ENCODE measurements at regions not wholly inside any gene's neighbourhood (a gene's known extent, or its start where the extent isn't known, plus 50 kb on each side); places are given as distances from the start of the nearest gene placed in this dataset.

DNA sequence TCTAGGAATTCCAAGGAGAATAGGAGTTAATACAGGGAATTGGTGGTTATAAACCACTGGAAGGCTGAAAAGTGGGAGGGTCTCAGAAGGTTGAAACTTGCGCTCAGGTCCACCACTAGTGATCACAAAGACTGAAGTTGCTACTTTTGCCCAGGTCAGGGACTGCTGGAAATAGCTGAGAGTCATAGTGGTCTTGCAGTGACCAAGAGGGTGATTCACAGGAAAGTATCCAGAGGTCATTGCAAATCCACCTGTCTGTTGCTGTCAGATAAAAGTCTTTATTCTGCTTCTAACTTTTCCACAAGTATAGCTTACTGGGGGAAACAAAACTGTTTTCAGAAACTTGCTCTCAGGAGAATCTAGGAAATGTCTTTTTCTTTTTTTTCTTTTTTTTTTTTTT is 211.5 kb upstream of the PRSS1 start:
- no peak for TF ChIP-seq POLR2AphosphoS5 (IDR thresholded peaks at IDR 0.05)
- TF ChIP-seq, protein P1, sequence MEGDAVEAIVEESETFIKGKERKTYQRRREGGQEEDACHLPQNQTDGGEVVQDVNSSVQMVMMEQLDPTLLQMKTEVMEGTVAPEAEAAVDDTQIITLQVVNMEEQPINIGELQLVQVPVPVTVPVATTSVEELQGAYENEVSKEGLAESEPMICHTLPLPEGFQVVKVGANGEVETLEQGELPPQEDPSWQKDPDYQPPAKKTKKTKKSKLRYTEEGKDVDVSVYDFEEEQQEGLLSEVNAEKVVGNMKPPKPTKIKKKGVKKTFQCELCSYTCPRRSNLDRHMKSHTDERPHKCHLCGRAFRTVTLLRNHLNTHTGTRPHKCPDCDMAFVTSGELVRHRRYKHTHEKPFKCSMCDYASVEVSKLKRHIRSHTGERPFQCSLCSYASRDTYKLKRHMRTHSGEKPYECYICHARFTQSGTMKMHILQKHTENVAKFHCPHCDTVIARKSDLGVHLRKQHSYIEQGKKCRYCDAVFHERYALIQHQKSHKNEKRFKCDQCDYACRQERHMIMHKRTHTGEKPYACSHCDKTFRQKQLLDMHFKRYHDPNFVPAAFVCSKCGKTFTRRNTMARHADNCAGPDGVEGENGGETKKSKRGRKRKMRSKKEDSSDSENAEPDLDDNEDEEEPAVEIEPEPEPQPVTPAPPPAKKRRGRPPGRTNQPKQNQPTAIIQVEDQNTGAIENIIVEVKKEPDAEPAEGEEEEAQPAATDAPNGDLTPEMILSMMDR (IDR thresholded peaks at IDR 0.05), result no peak
- TF ChIP-seq POLR2A (IDR thresholded peaks at IDR 0.05), result no peak
- TF ChIP-seq EP300 (IDR thresholded peaks at IDR 0.05), result no peak
